Heart left ventricle (tissue), 16 donors: ENCODE measurements at regions not wholly inside any gene's neighbourhood (a gene's known extent, or its start where the extent isn't known, plus 50 kb on each side); places are given as distances from the start of the nearest gene placed in this dataset.
"Not testable (repeated sequence)": the region's sequence is repeated elsewhere in the genome, so short reads cannot be mapped to it uniquely, and the experiment has no call there.

Source experiments
- ATAC-seq, 4 donors: fragments of 200-7000 bp; cut with Tn5 transposase; one replicate each; pipeline ENCODE4 v1.9.1; 2020 to 2022; ENCODE audit warnings: moderate library complexity in 4 of 4, mild to moderate bottlenecking in 3 of 4, moderate number of reproducible peaks in 1 of 4
- DNase-seq, 5 donors: peaks; one replicate each; pipeline ENCODE4 v3.0.0-alpha.2; 2020
- H3K27ac ChIP-seq, 12 donors: fragments of 200-600 bp; sonication (generic) in 4 of 12; one replicate each; pipeline versions ENCODE4 v1.5.0 to v1.8.0; 2016 to 2022; ENCODE audit warnings: mild to moderate bottlenecking in 2 of 12
- H3K27me3 ChIP-seq, 9 donors: fragments of 200-600 bp; sonication (generic) in 2 of 9; one replicate each; pipeline versions ENCODE4 v1.5.1 to v1.8.0; 2016 to 2022; ENCODE audit warnings: mild to moderate bottlenecking in 3 of 9
- H3K36me3 ChIP-seq, 9 donors: fragments of 200-600 bp; sonication (generic) in 2 of 9; one replicate each; pipeline versions ENCODE4 v1.5.0 to v1.8.0; 2018 to 2022; ENCODE audit warnings: mild to moderate bottlenecking in 2 of 9
- H3K4me1 ChIP-seq, 12 donors: fragments of 200-600 bp; sonication (generic) in 4 of 12; one replicate each; pipeline versions ENCODE4 v1.5.0 to v1.8.0; 2016 to 2022; ENCODE audit warnings: mild to moderate bottlenecking in 3 of 12
- H3K4me3 ChIP-seq, 12 donors: fragments of 200-600 bp; sonication (generic) in 4 of 12; one replicate each; pipeline versions ENCODE4 v1.5.0 to v1.8.0; 2017 to 2022; ENCODE audit warnings: mild to moderate bottlenecking in 9 of 12, moderate library complexity in 4 of 12
- H3K9me3 ChIP-seq, 12 donors: fragments of 200-600 bp; sonication (generic) in 4 of 12; one replicate each; pipeline versions ENCODE4 v1.5.0 to v1.8.0; 2016 to 2022; ENCODE audit warnings: mild to moderate bottlenecking in 1 of 12
- CTCF ChIP-seq, 12 donors: fragments of 200-600 bp; sonication (generic) in 4 of 12; IDR thresholded peaks; one replicate each; pipeline versions ENCODE4 v1.5.0 to v1.8.0; 2018 to 2022; ENCODE audit warnings: antibody characterized with exemption in 12 of 12, mild to moderate bottlenecking in 5 of 12
- POLR2A ChIP-seq, 2 donors: fragments of 450-650 bp; IDR thresholded peaks; one replicate each; pipeline ENCODE4 v1.6.1; 2017; ENCODE audit warnings: antibody characterized with exemption in 2 of 2, mild to moderate bottlenecking in 2 of 2, moderate library complexity in 2 of 2
- WGBS, 4 donors: extraction: QIAGEN DNeasy Blood & Tissue Kit in 2 of 4; methylation state at CpG; one replicate each; pipeline versions ENCODE4 v1.1.5 to v1.1.7; 2013 to 2018; 5-methylcytosine and 5-hydroxymethylcytosine counted together
- intact Hi-C, 10 donors: fragments of 100-400 bp; cut with DNase I; formaldehyde crosslinking; loops; one replicate each; pipeline versions ENCODE4 v1.11.1 to v1.14.2; 2022
- donor health status: ischemic (EF 13 %, LVEDD 7.1; RV severe dilation, severe dysfunction).
- donor health status: healthy with polysubstance abuse.
- donor health status: DM: no; HTN: yes; CAD: no.
- donor health status: DM: no; HTN: no; CAD: no.
- donor health status: ischemic (EF 25% LVEDD 6.9; RV normal size, moderate dysfunction).
- donor health status: ischemic (EF 25% LVEDD 5.7; RV mildly dilated, moderate dysfunction).
- donor health status: healthy.
- donor health status: DM: yes; HTN: yes; CAD: no.
- donor health status: ischemic (EF 35%, LVEDD 5.7; RV mildly dilated, moderate dysfunction).
- donor health status: nonischemic (EF 11% LVEDD 7.7; RV severe dilation, severe dysfunction).
- donor health status: DM: yes; HTN: yes; CAD: no.
- donor health status: PGD.
- donor health status: ischemic (EF 29% LVEDD 5.4; RV normal size, mild dysfunction).
- donor health status: nonischemic (EF 23%, LVEDD 6.1; RV moderate dilation, normal function).

DNA sequence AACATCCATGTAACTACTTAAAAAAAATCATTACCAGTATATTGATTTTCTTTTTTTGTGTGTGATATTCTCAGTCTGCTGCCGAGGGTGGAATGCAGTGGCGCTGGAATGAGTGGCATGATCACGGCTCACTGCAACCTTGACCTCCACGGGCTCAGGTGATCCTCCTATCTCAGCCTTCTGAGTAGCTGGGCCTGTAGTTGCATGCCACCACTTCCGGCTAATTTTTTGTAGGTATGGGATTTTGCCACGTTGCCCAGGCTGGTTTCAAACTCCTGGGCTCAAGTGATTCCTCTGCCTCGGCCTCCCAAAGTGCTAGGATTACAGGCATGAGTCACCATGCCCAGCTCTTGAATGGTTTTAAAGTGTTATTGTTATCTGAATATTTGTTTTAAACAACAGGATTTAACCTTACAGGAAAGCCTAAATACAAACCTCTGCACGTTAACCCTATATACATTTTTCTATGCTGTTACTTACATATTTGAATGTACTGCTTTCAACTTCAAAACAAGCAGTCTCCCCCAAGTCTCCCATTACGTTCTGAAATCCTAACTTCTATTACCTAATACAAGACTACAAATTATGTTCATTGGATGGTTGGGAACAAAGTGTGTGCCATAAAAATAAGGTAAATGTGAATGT lies 61.7 kb downstream of the KPNA2 start:
- ATAC-seq (no peak), DNase-seq (no peak)
- TF ChIP-seq CTCF (IDR thresholded peaks at IDR 0.05) (no peak), POLR2A (IDR thresholded peaks at IDR 0.05) (no peak)
- no peaks in the 10 kb centered on the region for H3K36me3 ChIP-seq
- no peak overlapping the region for H3K4me3 ChIP-seq
- peaks cover 0 to 6% (median 1%) of the 10 kb centered on the region in 12 donors for H3K4me1 ChIP-seq
- 75 to 84% (median 81%) methylated on average over 9 of the region's 9 CpGs for WGBS, 4 donors
- no peaks in the 10 kb centered on the region for H3K27me3 ChIP-seq
- intact Hi-C loops: loop anchor here in 1 of 10 donors (10.0 kb wide), 1 partner anchor 62 kb away; the partner anchor contains the start of gene KPNA2
- H3K27ac ChIP-seq: no peak overlapping the region
- H3K9me3 ChIP-seq: no peaks in the 10 kb centered on the region

DNA sequence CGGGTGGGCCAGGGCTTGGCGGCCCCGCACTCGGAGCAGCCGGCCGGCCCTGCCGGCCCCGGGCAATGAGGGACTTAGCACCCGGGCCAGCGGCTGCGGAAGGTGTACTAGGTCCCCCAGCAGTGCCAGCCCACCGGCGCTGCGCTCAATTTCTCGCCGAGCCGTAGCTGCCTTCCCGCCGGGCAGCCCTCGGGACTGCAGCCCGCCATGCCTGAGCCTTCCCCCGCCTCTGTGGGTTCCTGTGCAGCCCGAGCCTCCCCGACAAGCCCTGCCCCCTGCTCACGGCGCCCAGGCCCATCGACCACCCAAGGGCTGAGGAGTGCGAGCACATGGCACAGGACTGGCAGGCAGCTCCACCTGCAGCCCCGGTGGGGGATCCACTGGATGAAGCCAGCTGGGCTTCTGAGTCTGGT lies 63.8 kb downstream of the KPNA2 start:
- H3K9me3 ChIP-seq, H3K27me3 ChIP-seq, H3K36me3 ChIP-seq, DNase-seq, H3K4me3 ChIP-seq, ATAC-seq, H3K27ac ChIP-seq: not testable (repeated sequence)
- intact Hi-C loops: loop anchor here in 1 of 10 donors (10.0 kb wide), 1 partner anchor 65 kb away; the partner anchor contains the start of gene KPNA2
- peaks cover 0 to 21% (median 14%) of the 10 kb centered on the region in 12 donors for H3K4me1 ChIP-seq
- 97 to 100% (median 98%) methylated on average over 1 to 29 of the region's 29 CpGs for WGBS, 4 donors

- intact Hi-C loops: loop anchor here in 4 of 10 donors (5.0 to 10.0 kb wide), 3 partner anchors 45 to 68 kb away; partner anchors contain the start of gene KPNA2 (in 2 of the 4)
- WGBS, 4 donors: 88 to 96% (median 91%) methylated on average over 17 of the region's 17 CpGs
- DNase-seq: no peak
These were observed 64.6 kb downstream of the KPNA2 start for GRCh38 chr17:68100000-68100641.

More at GRCh38 chr17:68100000-68100641, 64.6 kb downstream of the KPNA2 start:
- ATAC-seq: no peak
- TF ChIP-seq CTCF (IDR thresholded peaks at IDR 0.05): no peak
- no peak for TF ChIP-seq POLR2A (IDR thresholded peaks at IDR 0.05)
- Histone ChIP-seq H3K4me1 (peaks cover 0 to 23% (median 14%) of the 10 kb centered on the region in 12 donors), H3K4me3 (no peak overlapping the region), H3K36me3 (peaks cover 0 to 4% (median 0%) of the 10 kb centered on the region in 9 donors), H3K27ac (peak overlapping the region in 1 of 12 donors; percentile 98), H3K9me3 (no peaks in the 10 kb centered on the region), H3K27me3 (no peaks in the 10 kb centered on the region)
